K562 (cell line): ENCODE measurements at regions not wholly inside any gene's neighbourhood (a gene's known extent, or its start where the extent isn't known, plus 50 kb on each side); places are given as distances from the start of the nearest gene placed in this dataset.

Experiments
- ATAC-seq: fragments of 200-7000 bp; cut with Tn5 transposase; 3 replicates; pipeline ENCODE4 v1.9.1; 2020; ENCODE audit warnings: moderate library complexity
- BruUV-seq: library from RNA; stranded (reverse); fragments of 400-500 nt; replicated peaks from 2 replicates; lab custom pipeline; 2021; lab: Mats Ljungman, UMichigan
- CTCF ChIA-PET: fragments of 300-600 bp; formaldehyde crosslinking; extraction: SDS; loops from one replicate; lab custom pipeline; 2021; ENCODE audit warnings: low intra/inter-chr PET ratio; lab: Yijun Ruan, JAX
- POLR2A ChIA-PET: fragments of 300-600, 350-650 bp; sonication (Branson Sonifier 250); formaldehyde crosslinking; extraction: SDS; loops from one replicate; lab custom pipeline; 2021; ENCODE audit warnings: antibody characterized with exemption, inconsistent platforms; lab: Yijun Ruan, JAX
- DNase-seq, 4 experiments: peaks; one replicate each; pipeline versions ENCODE4 v3.0.0 to v3.0.0-alpha.2; 2011 to 2018; ENCODE audit warnings: low spot score in 3 of 4, mixed read lengths in 3 of 4; ENCODE audit errors: extremely low read depth in 1 of 4
- FAIRE-seq: peaks from 2 replicates; lab custom pipeline; 2011; peaks lifted over from hg19 to GRCh38; lab: Jason Lieb, UNC
- H2AFZ ChIP-seq: 2 replicates; pipeline ENCODE4 v1.6.0; 2011; ENCODE audit warnings: low read depth, low read length, control low read depth, inconsistent platforms
- H3K27ac ChIP-seq: fragments of 200-600 bp; 3 replicates; pipeline ENCODE4 v1.8.0; 2011; ENCODE audit warnings: low read depth, mild to moderate bottlenecking, control low read depth, inconsistent platforms, low read length, moderate library complexity, mixed read lengths; ENCODE audit errors: extremely low read depth
- H3K27me3 ChIP-seq, 2 experiments: fragments of 300-600 bp in 1 of 2; 2 replicates in 1 of 2; 3 replicates in 1 of 2; pipeline versions ENCODE4 v1.6.0 to v1.8.0; 2011; ENCODE audit warnings: inconsistent platforms in 2 of 2, low read length in 2 of 2, mild to moderate bottlenecking in 1 of 2, mixed read lengths in 1 of 2, moderate library complexity in 1 of 2; ENCODE audit not compliant: control insufficient read depth in 2 of 2, insufficient read depth in 2 of 2
- H3K36me3 ChIP-seq: fragments of 300-600 bp; 3 replicates; pipeline ENCODE4 v1.8.0; 2011; ENCODE audit warnings: mild to moderate bottlenecking, low read length, inconsistent platforms; ENCODE audit not compliant: control insufficient read depth, insufficient read depth
- H3K4me1 ChIP-seq, 2 experiments: fragments of 200-600 bp in 1 of 2; replicated peaks in 1 of 2; 2 replicates in 1 of 2; 3 replicates in 1 of 2; pipeline versions ENCODE4 v1.5.1 to v1.8.0; 2011; ENCODE audit warnings: inconsistent platforms in 2 of 2, low read length in 2 of 2, mild to moderate bottlenecking in 1 of 2, mixed read lengths in 1 of 2, moderate library complexity in 1 of 2; ENCODE audit not compliant: control insufficient read depth in 2 of 2, insufficient read depth in 2 of 2
- H3K4me2 ChIP-seq: 2 replicates; pipeline ENCODE4 v1.6.1; 2011; ENCODE audit warnings: low read length, control low read depth, inconsistent platforms, mixed read lengths; ENCODE audit not compliant: insufficient read depth
- H3K4me3 ChIP-seq: fragments of 200-600 bp; sonication (generic), shearing (Covaris generic); 2 replicates; pipeline ENCODE4 v1.5.1; 2016; ENCODE audit warnings: control low read depth, inconsistent platforms
- H3K79me2 ChIP-seq: fragments of 200-600 bp; 3 replicates; pipeline ENCODE4 v1.8.0; 2011; ENCODE audit warnings: low read length, inconsistent platforms; ENCODE audit not compliant: control insufficient read depth, insufficient read depth
- H3K9ac ChIP-seq, 2 experiments: 2 replicates each; pipeline versions ENCODE4 v1.6.0 to v1.6.1; 2011; ENCODE audit warnings: low read depth in 2 of 2, low read length in 2 of 2, control low read depth in 1 of 2, inconsistent platforms in 1 of 2, mild to moderate bottlenecking in 1 of 2, mixed read lengths in 1 of 2; ENCODE audit not compliant: insufficient read depth in 1 of 2
- H3K9me1 ChIP-seq: one replicate; pipeline ENCODE4 v1.6.0; 2011; ENCODE audit warnings: inconsistent platforms, mild to moderate bottlenecking, low read length, moderate library complexity; ENCODE audit not compliant: control insufficient read depth, insufficient read depth
- H3K9me3 ChIP-seq: replicated peaks from 2 replicates; pipeline ENCODE4 v1.5.1; 2011; ENCODE audit warnings: low read depth, low read length, inconsistent platforms; ENCODE audit not compliant: control insufficient read depth, insufficient read depth
- H4K20me1 ChIP-seq: replicated peaks from 2 replicates; pipeline ENCODE4 v1.6.1; 2011; ENCODE audit warnings: low read length, inconsistent platforms, mixed read lengths; ENCODE audit not compliant: control insufficient read depth, insufficient read depth
- EP400 ChIP-seq: fragments of 450-650 bp; IDR thresholded peaks from 2 replicates; pipeline ENCODE4 v1.6.1; 2017; ENCODE audit warnings: antibody characterized with exemption, mild to moderate bottlenecking, moderate library complexity
- MYNN ChIP-seq, 2 experiments: sonication (generic); formaldehyde crosslinking in 1 of 2; IDR thresholded peaks; 2 replicates each; pipeline versions ENCODE4 v1.5.0 to v1.6.1; 2016 to 2020; ENCODE audit warnings: antibody characterized with exemption in 1 of 2, missing genetic modification reagents in 1 of 2
- PTBP1 ChIP-seq: fragments of 200-400 bp; formaldehyde crosslinking; IDR thresholded peaks from 2 replicates; pipeline ENCODE4 v1.6.1; 2017; ENCODE audit warnings: low read depth, low read length
- SPI1 ChIP-seq: IDR thresholded peaks from 2 replicates; pipeline ENCODE4 v1.6.1; 2011; ENCODE audit warnings: low read depth, low read length, control low read depth, borderline replicate concordance
- ZNF436 ChIP-seq: fragments of 250-450, 450-650 bp; sonication (Bioruptor Pico); formaldehyde crosslinking; IDR thresholded peaks from 2 replicates; pipeline ENCODE4 v1.7.0; 2020; ENCODE audit warnings: mild to moderate bottlenecking
- WGBS: fragments of 100-300 bp; shearing (Covaris generic); methylation state at CpG from one replicate; pipeline ENCODE4 v1.1.6; 2016; ENCODE audit warnings: low coverage, mixed read lengths; ENCODE audit not compliant: insufficient coverage; ENCODE audit errors: missing lambda C conversion rate; 5-methylcytosine and 5-hydroxymethylcytosine counted together
- in situ Hi-C: fragments of 300-500 bp; cut with MboI; formaldehyde crosslinking; loops from 4 replicates; pipeline ENCODE4 v1.15.0; 2018; ENCODE audit warnings: inconsistent platforms, mixed read lengths
- intact Hi-C: fragments of 100-400 bp; cut with micrococcal nuclease; formaldehyde crosslinking; loops from 2 replicates; pipeline ENCODE4 v1.14.2; 2022

- H2AFZ ChIP-seq: no peak overlapping the region
- H3K4me1 ChIP-seq: no peaks in the 10 kb centered on the region
- in situ Hi-C loops (no loop called here), intact Hi-C loops (no loop called here)
- H3K9ac ChIP-seq: no peak overlapping the region
- DNase-seq: no peak
- 2% methylated on average over 9 of the region's 9 CpGs for WGBS
- no peaks in the 10 kb centered on the region for H3K9me3 ChIP-seq
- BruUV-seq: no TSS peak
- peaks cover 10 to 20% of the 10 kb centered on the region in 2 experiments; a peak in 3 of 5 replicates for H3K27me3 ChIP-seq
- ChIA-PET CTCF (no interaction called here), POLR2A (interaction anchor here (0.6 kb wide), 1 partner anchor 102 kb away, joined by 3 read pairs; no protein-coding TSS in a partner anchor)
- no peak overlapping the region for H3K27ac ChIP-seq
- no peaks in the 10 kb centered on the region for H3K36me3 ChIP-seq
- H3K4me3 ChIP-seq: no peak overlapping the region
- no peaks in the 10 kb centered on the region for H4K20me1 ChIP-seq
- H3K9me1 ChIP-seq: no peaks in the 10 kb centered on the region
- no peak overlapping the region for H3K4me2 ChIP-seq
- ATAC-seq: no peak
- TF ChIP-seq ZNF436 (CRISPR knock-in tag) (no peak), EP400 (no peak)
- no peak for FAIRE-seq
- H3K79me2 ChIP-seq: no peaks in the 10 kb centered on the region
These were observed 235.1 kb upstream of the AUTS2 start for GRCh38 chr7:69363136-69363535.

DNA sequence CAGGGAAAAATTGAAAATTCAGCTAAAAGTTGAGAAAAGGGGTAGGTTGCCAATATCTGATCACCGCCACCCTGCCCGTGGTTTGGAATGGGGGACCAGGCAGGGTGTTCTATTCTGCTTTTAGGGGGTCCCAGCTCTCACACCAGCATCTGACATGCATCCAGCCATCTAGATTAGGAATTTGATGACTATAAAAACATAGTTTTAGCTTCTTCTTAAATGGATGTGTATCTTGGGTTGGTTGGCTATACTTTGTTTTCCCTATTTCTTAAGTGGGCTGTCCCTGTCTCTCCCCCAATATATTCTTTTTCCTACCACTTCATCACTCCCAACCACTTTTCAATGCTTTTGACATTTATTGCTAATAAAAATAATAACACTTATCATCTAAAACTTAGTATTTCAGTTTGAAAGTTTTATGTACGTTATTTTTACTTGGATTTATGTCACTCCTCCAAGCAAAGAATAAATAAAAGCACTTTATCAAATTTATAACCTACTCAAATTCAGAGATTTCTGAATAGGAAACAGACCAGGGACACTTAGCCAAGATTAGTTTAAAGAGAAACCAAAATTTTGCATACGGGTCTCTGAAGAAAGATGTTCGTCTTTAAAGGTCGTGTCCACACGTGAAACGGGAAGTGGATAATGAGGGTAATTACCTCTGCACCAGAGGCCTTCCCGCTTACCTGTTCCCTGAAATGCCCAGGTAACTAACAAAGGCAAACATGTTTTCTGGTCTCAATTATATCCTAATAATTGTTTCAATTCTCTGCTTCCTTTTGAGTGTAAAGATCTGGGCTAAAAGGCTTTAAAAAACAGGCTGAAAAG, 233.2 kb upstream of the AUTS2 start:
- intact Hi-C loops: no loop called here
- FAIRE-seq: no peak
- H3K27me3 ChIP-seq: peaks cover 10 to 27% of the 10 kb centered on the region in 2 experiments; a peak in 3 of 5 replicates
- ATAC-seq: no peak
- 0% methylated on average over 9 of the region's 9 CpGs for WGBS
- no TSS peak for BruUV-seq
- POLR2A ChIA-PET: interaction anchor here (1.4 kb wide), 1 partner anchor 12 kb away, joined by 3 read pairs; no protein-coding TSS in a partner anchor
- H3K9ac ChIP-seq: no peak overlapping the region
- H3K27ac ChIP-seq: no peak overlapping the region
- no peak for TF ChIP-seq PTBP1
- no peak for TF ChIP-seq MYNN (IDR thresholded peaks at IDR 0.05)
- TF ChIP-seq MYNN (CRISPR knock-in tag; IDR thresholded peaks at IDR 0.05): no peak
- 0 out of 2 replicates have a peak, but pooled peaks have one; percentile 55 for TF ChIP-seq SPI1
- H3K36me3 ChIP-seq: no peaks in the 10 kb centered on the region
- in situ Hi-C loops: no loop called here
- H3K9me3 ChIP-seq: no peaks in the 10 kb centered on the region
- no peak overlapping the region for H3K4me3 ChIP-seq
- H2AFZ ChIP-seq: no peak overlapping the region
- no peak overlapping the region for H3K4me2 ChIP-seq
- CTCF ChIA-PET: no interaction called here
- no peaks in the 10 kb centered on the region for H3K79me2 ChIP-seq
- no peaks in the 10 kb centered on the region for H3K9me1 ChIP-seq
- H3K4me1 ChIP-seq: no peaks in the 10 kb centered on the region
- no peak for DNase-seq
- no peaks in the 10 kb centered on the region for H4K20me1 ChIP-seq
